Psoas muscle (tissue), 7 donors: ENCODE measurements at regions not wholly inside any gene's neighbourhood (a gene's known extent, or its start where the extent isn't known, plus 50 kb on each side); places are given as distances from the start of the nearest gene placed in this dataset.

Experiments
- ATAC-seq, 4 donors: fragments of 200-7000 bp; cut with Tn5 transposase; one replicate each; pipeline ENCODE4 v1.9.1; 2020; ENCODE audit warnings: moderate library complexity in 3 of 4, mild to moderate bottlenecking in 2 of 4
- DNase-seq, 2 donors: peaks; one replicate each; pipeline ENCODE4 v3.0.0-alpha.2; 2020
- H3K27ac ChIP-seq: fragments of 200-600 bp; one replicate; pipeline ENCODE4 v1.8.0; 2022
- H3K27me3 ChIP-seq, 3 donors: fragments of 200-600 bp in 1 of 3; one replicate each; pipeline versions ENCODE4 v1.6.1 to v1.8.0; 2013 to 2022; ENCODE audit warnings: low read length in 2 of 3, mild to moderate bottlenecking in 2 of 3, moderate library complexity in 1 of 3; ENCODE audit not compliant: insufficient read depth in 3 of 3
- H3K36me3 ChIP-seq, 2 donors: fragments of 200-600 bp in 1 of 2; one replicate each; pipeline versions ENCODE4 v1.6.1 to v1.8.0; 2013 to 2022; ENCODE audit warnings: low read depth in 1 of 2, mild to moderate bottlenecking in 1 of 2, moderate library complexity in 1 of 2; ENCODE audit not compliant: insufficient read depth in 1 of 2
- H3K4me1 ChIP-seq: fragments of 200-600 bp; one replicate; pipeline ENCODE4 v1.8.0; 2022
- H3K4me3 ChIP-seq: fragments of 200-600 bp; one replicate; pipeline ENCODE4 v1.8.0; 2022; ENCODE audit warnings: mild to moderate bottlenecking
- H3K9me3 ChIP-seq: fragments of 200-600 bp; one replicate; pipeline ENCODE4 v1.8.0; 2022
- WGBS, 3 donors: extraction: QIAGEN DNeasy Blood & Tissue Kit; methylation state at CpG; one replicate each; pipeline versions ENCODE4 v1.1.6 to v1.1.7; 2013; 5-methylcytosine and 5-hydroxymethylcytosine counted together
- intact Hi-C, 2 donors: fragments of 100-400 bp; cut with DNase I; formaldehyde crosslinking; loops; one replicate each; pipeline versions ENCODE4 v1.11.0 to v1.14.2; 2022
- TF ChIP-seq, protein P1 (sequence below): fragments of 200-600 bp; IDR thresholded peaks from one replicate; pipeline ENCODE4 v1.8.0; 2022; ENCODE audit warnings: antibody characterized with exemption
- donor health status: healthy with polysubstance abuse.
- donor health status: DM: no; HTN: no; CAD: no; lungs with moderate emphysema.
- donor health status: Bipolar disorder and iron deficiency.
- donor health status: healthy.
- donor health status: DM: yes; HTN: yes; CAD: no.
- donor health status: DM: no; HTN: no; CAD: no.
- donor health status: DM: yes; HTN: yes; CAD: no.

DNA sequence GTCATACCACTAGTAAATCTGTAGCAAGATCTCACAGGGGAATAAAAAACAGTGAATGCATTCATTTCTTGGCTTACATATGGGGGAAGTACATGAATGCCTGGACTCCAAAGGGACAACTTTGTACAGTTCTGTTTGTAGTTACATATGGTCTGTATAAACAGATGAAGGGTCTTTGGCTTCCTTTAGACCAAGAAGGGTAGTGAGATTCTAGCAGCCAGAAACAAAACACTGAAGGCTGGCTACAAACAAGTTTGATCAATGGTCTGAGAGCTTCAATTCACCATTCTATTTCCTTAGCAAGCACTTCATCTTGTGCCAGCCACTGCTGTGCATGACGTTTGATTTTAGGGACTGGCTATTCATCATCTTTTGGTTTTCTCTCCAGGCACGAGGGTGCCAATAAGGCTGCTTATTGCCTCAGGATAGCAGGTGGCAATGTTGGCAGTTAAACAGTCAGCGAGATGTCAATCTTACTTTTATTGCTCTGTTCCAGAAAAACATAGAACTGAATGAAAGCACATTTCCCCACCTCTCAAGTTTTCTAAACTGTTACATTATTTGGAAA lies 313.7 kb upstream of the COL8A1 start:
- no peaks in the 10 kb centered on the region for H3K4me1 ChIP-seq
- no peaks in the 10 kb centered on the region for H3K27me3 ChIP-seq
- no peak overlapping the region for H3K4me3 ChIP-seq
- intact Hi-C loops = no loop called here
- no peak for ATAC-seq
- no peak for DNase-seq
- H3K9me3 ChIP-seq = no peaks in the 10 kb centered on the region
- H3K36me3 ChIP-seq = no peaks in the 10 kb centered on the region
- no peak overlapping the region for H3K27ac ChIP-seq
- TF ChIP-seq, protein P1, sequence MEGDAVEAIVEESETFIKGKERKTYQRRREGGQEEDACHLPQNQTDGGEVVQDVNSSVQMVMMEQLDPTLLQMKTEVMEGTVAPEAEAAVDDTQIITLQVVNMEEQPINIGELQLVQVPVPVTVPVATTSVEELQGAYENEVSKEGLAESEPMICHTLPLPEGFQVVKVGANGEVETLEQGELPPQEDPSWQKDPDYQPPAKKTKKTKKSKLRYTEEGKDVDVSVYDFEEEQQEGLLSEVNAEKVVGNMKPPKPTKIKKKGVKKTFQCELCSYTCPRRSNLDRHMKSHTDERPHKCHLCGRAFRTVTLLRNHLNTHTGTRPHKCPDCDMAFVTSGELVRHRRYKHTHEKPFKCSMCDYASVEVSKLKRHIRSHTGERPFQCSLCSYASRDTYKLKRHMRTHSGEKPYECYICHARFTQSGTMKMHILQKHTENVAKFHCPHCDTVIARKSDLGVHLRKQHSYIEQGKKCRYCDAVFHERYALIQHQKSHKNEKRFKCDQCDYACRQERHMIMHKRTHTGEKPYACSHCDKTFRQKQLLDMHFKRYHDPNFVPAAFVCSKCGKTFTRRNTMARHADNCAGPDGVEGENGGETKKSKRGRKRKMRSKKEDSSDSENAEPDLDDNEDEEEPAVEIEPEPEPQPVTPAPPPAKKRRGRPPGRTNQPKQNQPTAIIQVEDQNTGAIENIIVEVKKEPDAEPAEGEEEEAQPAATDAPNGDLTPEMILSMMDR = no peak
- WGBS, 3 donors = 24 to 34% (median 24%) methylated on average over 3 of the region's 3 CpGs

- DNase-seq (no peak), ATAC-seq (no peak)
- Histone ChIP-seq H3K4me3 (no peak overlapping the region), H3K4me1 (no peaks in the 10 kb centered on the region), H3K27ac (no peak overlapping the region), H3K36me3 (no peaks in the 10 kb centered on the region), H3K27me3 (no peaks in the 10 kb centered on the region), H3K9me3 (no peaks in the 10 kb centered on the region)
- WGBS, 3 donors = 71 to 100% (median 93%) methylated on average over 1 of the region's 1 CpG
- TF ChIP-seq, protein P1 = no peak
- intact Hi-C loops = no loop called here
Observed at GRCh38 chr3:99323940-99324339, 314.5 kb upstream of the COL8A1 start.

DNA sequence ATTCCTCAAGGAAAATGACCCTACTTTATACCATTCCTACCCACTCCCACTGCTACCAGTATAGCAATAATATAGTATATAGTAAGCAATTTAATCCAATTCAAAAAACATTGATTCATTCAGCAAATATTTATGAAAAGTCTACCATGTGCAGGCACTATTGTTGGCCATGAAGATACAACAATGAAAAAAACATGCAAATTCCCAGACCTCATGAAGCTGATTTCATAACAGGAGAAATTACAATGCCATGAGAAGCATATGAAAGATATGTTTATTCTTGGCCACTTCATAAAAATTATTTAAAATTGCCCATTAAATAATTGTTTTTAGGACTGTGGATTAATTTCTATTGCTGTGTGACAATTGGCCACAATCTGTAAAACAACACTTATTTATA lies 315.8 kb upstream of the COL8A1 start:
- TF ChIP-seq, protein P1 = no peak
- no peaks in the 10 kb centered on the region for H3K9me3 ChIP-seq
- ATAC-seq = no peak
- H3K27me3 ChIP-seq = no peaks in the 10 kb centered on the region
- no peaks in the 10 kb centered on the region for H3K36me3 ChIP-seq
- DNase-seq = no peak
- intact Hi-C loops = no loop called here
- no peaks in the 10 kb centered on the region for H3K4me1 ChIP-seq
- no peak overlapping the region for H3K4me3 ChIP-seq
- H3K27ac ChIP-seq = no peak overlapping the region

- ATAC-seq (no peak), DNase-seq (no peak)
- H3K27me3 ChIP-seq = no peaks in the 10 kb centered on the region
- no peaks in the 10 kb centered on the region for H3K9me3 ChIP-seq
- 67 to 74% (median 71%) methylated on average over 1 of the region's 1 CpG for WGBS, 3 donors
- TF ChIP-seq, protein P1 = no peak
- H3K4me3 ChIP-seq = no peak overlapping the region
- no peaks in the 10 kb centered on the region for H3K36me3 ChIP-seq
- intact Hi-C loops = no loop called here
- H3K27ac ChIP-seq = no peak overlapping the region
- H3K4me1 ChIP-seq = no peaks in the 10 kb centered on the region
Observed at GRCh38 chr3:99321261-99321660, 317.1 kb upstream of the COL8A1 start.

DNA sequence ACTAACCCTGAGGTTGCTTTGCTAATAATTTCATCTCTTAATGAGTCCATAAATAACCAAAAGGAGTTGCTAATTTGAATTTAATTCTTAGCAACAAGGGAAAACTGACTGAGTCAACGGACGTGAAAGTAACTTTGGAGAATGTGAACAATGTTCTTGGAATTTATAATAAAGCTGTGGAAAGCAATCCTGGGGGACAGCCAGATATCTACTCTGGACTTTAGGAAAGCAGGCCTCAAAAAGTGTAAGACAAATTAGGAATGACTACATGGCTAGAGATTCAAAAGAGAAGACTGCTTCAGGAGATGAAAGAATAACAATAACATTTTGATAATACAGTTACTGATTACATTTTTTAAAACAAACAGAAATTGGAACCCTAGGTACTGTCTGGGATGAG lies 318.4 kb upstream of the COL8A1 start:
- TF ChIP-seq, protein P1 = no peak
- intact Hi-C loops = no loop called here
- Histone ChIP-seq H3K27me3 (no peaks in the 10 kb centered on the region), H3K27ac (no peak overlapping the region), H3K36me3 (no peaks in the 10 kb centered on the region), H3K9me3 (no peaks in the 10 kb centered on the region), H3K4me1 (no peaks in the 10 kb centered on the region), H3K4me3 (no peak overlapping the region)
- 22 to 32% (median 24%) methylated on average over 2 of the region's 2 CpGs for WGBS, 3 donors
- no peak for DNase-seq
- no peak for ATAC-seq
